ENCODE measurements at regions not wholly inside any gene's neighbourhood (a gene's known extent, or its start where the extent isn't known, plus 50 kb on each side); places are given as distances from the start of the nearest gene placed in this dataset.

GRCh38 chr3:106242781-106243180 lies 374.0 kb upstream of the CBLB start:
- no peak for DNase-seq

GRCh38 chr3:106245400-106245799 lies 376.6 kb upstream of the CBLB start:
- Histone ChIP-seq H3K4me3 (no peak overlapping the region), H3K9me3 (no peaks in the 10 kb centered on the region), H3K36me3 (no peaks in the 10 kb centered on the region), H3K27ac (no peak overlapping the region), H3K4me1 (no peaks in the 10 kb centered on the region), H3K27me3 (no peaks in the 10 kb centered on the region)
- intact Hi-C loops (cut with DNase I; ENCODE audit: low total_unique reads), result no loop called here
- no peak for DNase-seq
- TF ChIP-seq CTCF (IDR thresholded peaks at IDR 0.05), result no peak

More at GRCh38 chr3:106242781-106243180, 374.0 kb upstream of the CBLB start:
- TF ChIP-seq CTCF (IDR thresholded peaks at IDR 0.05), result no peak
- H3K4me3 ChIP-seq, result no peak overlapping the region
- H3K27me3 ChIP-seq, result no peaks in the 10 kb centered on the region
- no peaks in the 10 kb centered on the region for H3K9me3 ChIP-seq
- no peaks in the 10 kb centered on the region for H3K36me3 ChIP-seq
- no peaks in the 10 kb centered on the region for H3K4me1 ChIP-seq
- H3K27ac ChIP-seq, result no peak overlapping the region
- intact Hi-C loops (cut with DNase I; ENCODE audit: low total_unique reads), result no loop called here

GRCh38 chr3:106247902-106248684 lies 379.3 kb upstream of the CBLB start:
- no peak overlapping the region for H3K27ac ChIP-seq
- H3K36me3 ChIP-seq, result no peaks in the 10 kb centered on the region
- H3K4me3 ChIP-seq, result no peak overlapping the region
- DNase-seq, result no peak
- intact Hi-C loops (cut with DNase I; ENCODE audit: low total_unique reads), result no loop called here
- no peaks in the 10 kb centered on the region for H3K27me3 ChIP-seq
- TF ChIP-seq CTCF (IDR thresholded peaks at IDR 0.05), result no peak
- no peaks in the 10 kb centered on the region for H3K9me3 ChIP-seq
- no peaks in the 10 kb centered on the region for H3K4me1 ChIP-seq

GRCh38 chr3:106249159-106249558 lies 380.3 kb upstream of the CBLB start:
- Histone ChIP-seq H3K27ac (no peak overlapping the region), H3K4me3 (no peak overlapping the region), H3K4me1 (no peaks in the 10 kb centered on the region), H3K9me3 (no peaks in the 10 kb centered on the region), H3K36me3 (no peaks in the 10 kb centered on the region), H3K27me3 (no peaks in the 10 kb centered on the region)
- no peak for DNase-seq
- intact Hi-C loops (cut with DNase I; ENCODE audit: low total_unique reads), result no loop called here
- TF ChIP-seq CTCF (IDR thresholded peaks at IDR 0.05), result no peak

- TF ChIP-seq CTCF (IDR thresholded peaks at IDR 0.05), result no peak
- no peak for DNase-seq
- H3K36me3 ChIP-seq, result no peaks in the 10 kb centered on the region
- H3K27me3 ChIP-seq, result no peaks in the 10 kb centered on the region
- no peak overlapping the region for H3K4me3 ChIP-seq
- H3K4me1 ChIP-seq, result no peaks in the 10 kb centered on the region
- no peak overlapping the region for H3K27ac ChIP-seq
- intact Hi-C loops (cut with DNase I; ENCODE audit: low total_unique reads), result no loop called here
- H3K9me3 ChIP-seq, result no peaks in the 10 kb centered on the region
These were observed 381.2 kb upstream of the CBLB start for GRCh38 chr3:106249981-106250380.

Data from tibial artery (tissue), 4 donors.